GM21390 (cell line): ENCODE measurements at regions not wholly inside any gene's neighbourhood (a gene's known extent, or its start where the extent isn't known, plus 50 kb on each side); places are given as distances from the start of the nearest gene placed in this dataset.
"Not testable (repeated sequence)": the region's sequence is repeated elsewhere in the genome, so short reads cannot be mapped to it uniquely, and the experiment has no call there.

ENCODE experiments used
- ATAC-seq: cut with Tn5 transposase; IDR thresholded peaks from one replicate; pipeline ENCODE4 v1.9.1; 2021; ENCODE audit not compliant: unreplicated experiment

GRCh38 chr1:166690596-166690995 is 148.7 kb upstream of the POGK start:
- not testable (repeated sequence) for ATAC-seq

DNA sequence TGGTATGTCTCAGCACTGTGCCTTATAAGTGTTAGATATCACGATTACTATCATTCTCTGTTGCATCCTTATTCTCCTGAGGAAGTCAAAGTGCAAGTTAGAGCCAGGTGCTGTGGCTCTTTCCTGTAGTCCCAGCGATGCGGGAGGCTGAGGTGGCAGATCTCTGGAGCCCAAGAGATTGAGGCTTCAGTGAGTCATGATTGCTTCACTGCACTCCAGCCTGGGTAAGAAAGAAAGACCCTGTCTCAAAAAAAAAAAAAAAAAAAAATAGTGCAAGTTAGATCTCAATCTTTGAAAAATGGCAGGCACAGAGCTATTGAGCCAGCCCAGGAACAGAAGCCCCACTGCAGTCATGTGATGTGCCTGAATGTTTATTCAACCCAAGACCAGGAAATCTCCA is 147.8 kb upstream of the POGK start:
- no peak for ATAC-seq

DNA sequence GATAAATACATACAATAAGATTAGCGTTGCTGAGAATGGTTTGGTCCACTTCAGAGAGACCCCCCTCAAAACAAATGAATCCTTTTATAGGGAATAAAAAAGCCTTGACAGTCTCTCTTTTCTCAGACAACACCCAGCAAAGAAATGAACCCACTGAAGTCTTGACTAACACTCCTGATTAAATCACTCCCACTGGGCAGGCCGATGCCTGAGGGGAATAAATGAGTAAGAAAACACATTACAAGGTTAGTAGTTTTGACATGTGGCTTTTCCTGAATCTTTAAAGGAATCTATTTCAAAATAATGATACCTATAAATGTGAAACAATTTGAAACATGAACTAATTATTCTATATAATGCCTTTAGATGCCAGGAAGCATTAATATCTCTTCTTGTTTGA is 146.9 kb upstream of the POGK start:
- ATAC-seq = no peak

DNA sequence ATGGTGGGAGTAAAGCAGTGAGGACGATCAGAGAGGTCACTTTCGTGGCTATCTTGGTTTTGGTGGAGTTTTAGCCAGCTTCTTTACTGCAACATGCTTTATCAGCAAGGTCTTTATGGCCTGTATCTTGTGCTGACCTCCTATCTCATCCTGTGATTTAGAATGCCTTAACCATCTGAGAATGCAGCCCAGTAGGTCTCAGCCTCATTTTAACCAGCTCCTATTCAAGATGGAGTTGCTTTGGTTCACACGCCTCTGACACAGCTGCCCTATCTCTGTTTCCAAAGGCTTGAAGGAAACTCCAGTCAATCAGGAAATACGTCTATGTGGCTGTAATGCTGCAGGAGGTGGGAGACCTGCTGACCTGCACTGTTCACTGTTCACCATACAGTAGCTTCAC is 146.1 kb upstream of the POGK start:
- ATAC-seq = no peak

- ATAC-seq = no peak
Measured at GRCh38 chr1:166693673-166694297, 145.5 kb upstream of the POGK start.

GRCh38 chr1:166695115-166695514 is 144.2 kb upstream of the POGK start:
- ATAC-seq = no peak

DNA sequence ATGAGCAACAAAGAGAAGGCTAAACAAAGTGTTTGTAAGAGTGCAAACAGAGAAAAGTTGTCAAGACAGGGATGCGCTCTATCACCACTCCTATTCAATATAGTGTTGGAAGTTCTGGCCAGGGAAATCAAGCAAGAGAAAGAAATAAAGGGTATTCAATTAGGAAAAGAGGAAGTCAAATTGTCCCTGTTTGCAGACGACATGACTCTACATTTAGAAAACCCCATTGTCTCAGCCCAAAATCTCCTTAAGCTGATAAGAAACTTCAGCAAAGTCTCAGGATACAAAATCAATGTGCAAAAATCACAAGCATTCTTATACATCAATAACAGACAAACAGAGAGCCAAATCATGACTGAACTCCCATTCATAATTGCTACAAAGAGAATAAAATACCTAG is 143.4 kb upstream of the POGK start:
- not testable (repeated sequence) for ATAC-seq

GRCh38 chr1:166698771-166699170 is 140.5 kb upstream of the POGK start:
- ATAC-seq = no peak

DNA sequence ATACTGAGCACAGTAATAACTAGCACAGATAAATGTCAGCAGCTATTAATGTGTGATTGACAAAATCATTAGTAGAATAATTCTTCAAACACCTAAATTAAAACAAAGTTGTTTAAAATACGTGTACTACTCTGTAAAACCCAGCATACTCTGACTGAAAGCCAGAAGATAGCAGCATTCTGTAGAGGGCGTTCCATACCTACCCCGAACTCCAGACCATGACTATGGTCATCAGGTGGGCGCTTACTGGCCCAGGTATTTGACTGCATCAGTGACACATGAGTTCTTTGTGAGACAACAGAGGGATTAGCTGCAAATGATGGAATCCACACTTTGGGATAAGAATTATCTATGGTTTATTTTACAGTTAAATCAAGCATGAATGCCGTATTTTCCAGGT is 139.7 kb upstream of the POGK start:
- ATAC-seq = no peak

DNA sequence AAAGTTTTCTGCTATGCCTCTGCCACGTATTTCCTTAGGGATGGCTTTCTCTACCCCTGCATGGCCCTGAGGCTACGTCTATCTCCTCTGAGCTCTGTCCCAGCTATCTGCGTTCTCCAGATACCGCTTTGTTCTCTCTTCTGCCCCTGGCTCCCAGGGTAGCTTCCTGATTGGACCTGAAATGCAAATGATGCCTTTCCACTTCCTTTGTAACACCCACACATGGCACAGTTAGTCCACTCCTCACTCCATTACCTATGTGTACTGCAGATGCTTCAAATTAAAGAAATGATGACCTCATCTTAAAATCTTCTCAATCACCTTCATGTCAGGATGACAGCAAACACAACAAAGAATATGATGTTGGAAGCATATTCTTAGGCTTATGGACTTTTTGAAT is 138.6 kb upstream of the POGK start:
- ATAC-seq = no peak

DNA sequence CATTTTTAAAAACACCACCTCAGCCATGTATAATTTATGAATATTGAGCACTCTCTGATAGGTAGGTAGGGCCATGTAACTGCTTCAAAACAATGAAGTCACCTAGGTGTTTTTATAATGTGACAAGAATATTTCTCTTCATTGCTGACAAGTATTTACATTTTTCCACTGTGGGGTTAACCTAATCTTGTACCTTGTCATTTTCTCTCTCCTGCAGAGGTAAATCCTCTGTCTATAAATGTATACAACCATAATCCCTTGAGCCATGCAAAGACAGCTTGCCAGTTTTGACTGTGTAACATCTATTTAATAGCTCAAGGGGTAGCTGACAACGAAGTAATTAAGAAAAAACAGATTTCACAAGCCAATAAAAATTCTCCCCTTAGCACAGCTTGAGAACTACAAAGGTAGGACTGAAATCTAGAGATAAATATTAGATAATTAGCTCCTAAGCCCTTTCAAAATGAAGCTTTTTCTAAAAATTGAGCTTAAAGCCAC is 137.6 kb upstream of the POGK start:
- ATAC-seq = no peak

DNA sequence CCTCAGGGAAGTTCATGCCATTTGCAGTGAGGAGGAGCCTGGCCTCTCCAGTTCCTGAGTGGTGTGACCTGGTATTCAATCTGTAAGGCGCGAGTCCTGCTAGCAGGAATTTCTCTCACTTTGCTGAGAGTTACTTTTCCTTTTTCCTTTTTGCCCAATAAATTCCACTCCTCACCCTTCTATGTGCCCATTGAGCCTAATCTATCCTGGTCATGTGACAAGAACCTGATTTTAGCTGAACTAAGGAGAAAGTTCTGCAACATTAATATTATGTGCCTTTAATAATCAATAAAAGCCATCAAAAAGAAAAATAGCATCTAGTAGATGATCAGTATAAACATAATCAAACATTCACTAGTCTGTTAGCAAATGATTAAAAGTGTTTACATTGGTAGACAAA is 136.1 kb upstream of the POGK start:
- ATAC-seq = no peak

DNA sequence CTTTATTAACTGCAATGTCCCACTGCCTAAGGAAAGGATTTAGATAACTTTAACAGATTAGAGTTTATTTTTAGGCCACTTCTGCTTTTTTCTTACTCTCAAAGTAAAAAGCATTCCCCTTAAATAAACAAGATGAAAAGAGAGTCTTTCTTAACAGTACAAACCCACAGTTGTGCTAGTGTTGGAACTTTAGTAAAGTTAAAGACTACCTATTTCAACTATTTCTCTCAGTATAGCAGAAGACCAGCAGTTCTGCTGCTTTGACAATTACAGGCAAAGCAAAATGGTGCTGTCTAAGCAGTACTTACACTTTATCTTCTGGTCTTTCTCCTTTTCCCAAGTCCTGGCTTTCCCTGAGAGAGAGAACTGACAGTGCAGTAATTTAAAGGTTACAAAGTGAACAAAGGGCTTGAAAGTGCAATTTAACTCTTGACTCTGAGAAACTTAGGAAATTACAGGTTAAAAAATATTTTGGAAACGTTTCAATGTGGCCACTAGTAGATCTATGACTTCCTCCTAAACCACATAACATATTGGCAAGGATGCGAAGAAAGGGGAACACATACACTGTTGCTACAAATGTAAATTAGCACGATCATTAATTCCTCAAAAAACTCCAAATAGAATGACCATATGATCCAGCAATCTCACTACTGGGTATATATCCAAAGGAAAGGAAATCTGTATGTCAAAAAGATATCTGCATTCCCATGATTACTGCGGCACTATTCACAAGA is 135.4 kb upstream of the POGK start:
- ATAC-seq = no peak

GRCh38 chr1:166705376-166706289 is 133.6 kb upstream of the POGK start:
- no peak for ATAC-seq

GRCh38 chr1:166716620-166717019 is 122.7 kb upstream of the POGK start:
- no peak for ATAC-seq

DNA sequence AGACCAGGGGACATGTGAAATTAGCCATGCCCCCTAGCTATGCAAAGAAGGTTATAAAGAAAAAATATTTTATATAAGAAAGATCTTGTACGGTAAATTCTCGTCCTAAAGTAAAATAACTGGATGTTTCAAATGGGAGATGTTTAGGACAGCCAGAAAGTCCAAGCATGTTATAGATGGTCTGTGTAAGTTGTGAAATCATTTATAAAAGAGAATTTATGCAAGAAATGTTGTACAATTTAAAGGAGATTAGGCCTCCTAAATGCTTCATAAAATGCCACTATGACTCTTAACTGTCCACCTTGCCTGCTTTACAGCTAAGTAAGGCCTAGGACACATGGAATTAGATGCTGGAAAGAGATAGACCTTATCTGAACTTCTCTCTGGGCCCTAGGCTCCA is 118.1 kb upstream of the POGK start:
- no peak for ATAC-seq

GRCh38 chr1:166730299-166730888 is 108.9 kb upstream of the POGK start:
- ATAC-seq = no peak

DNA sequence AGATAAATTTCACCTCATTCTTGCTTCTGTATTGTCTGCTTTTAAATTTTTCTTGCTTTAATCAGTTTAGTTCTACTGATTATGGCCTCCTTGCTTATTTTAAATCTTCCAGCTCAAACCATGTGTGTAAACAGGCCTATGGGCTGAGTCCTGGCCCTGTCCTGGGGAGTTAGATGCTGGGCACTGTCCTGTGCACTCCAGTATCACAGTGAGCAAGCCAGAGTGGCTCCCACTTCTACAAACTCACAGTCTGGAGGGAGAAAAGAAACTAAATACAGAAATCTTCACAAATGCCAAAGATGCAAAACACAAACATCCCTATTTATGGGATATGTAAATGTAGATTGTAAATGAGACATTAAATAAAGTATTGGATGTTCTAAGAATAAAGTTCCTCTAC is 101.1 kb upstream of the POGK start:
- ATAC-seq = no peak

GRCh38 chr1:166738873-166739272 is 100.4 kb upstream of the POGK start:
- ATAC-seq = no peak

DNA sequence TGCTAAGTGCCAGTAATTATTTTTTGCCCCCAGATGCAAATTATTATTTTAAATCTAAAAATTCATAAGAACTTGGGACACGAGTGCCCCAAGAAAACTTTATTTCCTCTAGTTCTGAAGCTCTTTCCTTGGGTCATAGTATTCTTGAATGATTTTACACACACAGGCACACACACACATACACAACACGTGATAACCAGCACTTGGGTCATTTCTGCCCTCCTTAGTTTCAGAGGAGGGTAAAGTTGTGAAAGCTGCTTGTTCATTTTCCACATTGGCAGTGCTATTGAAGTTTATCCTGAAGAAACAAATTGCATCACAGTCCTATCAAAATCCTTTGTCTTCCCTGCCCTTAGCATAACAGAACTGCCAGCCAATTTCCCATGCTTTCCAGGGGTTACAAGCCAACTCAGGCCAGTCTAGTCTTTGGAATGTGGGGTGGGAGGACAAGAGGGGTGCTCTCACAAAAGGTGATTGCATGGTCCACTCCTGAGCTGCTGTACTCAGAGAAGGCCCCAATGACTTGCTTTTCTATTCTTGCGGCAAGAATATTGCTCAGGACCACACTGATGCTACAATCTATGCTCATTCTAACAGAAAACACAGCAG is 98.5 kb upstream of the POGK start:
- no peak for ATAC-seq

DNA sequence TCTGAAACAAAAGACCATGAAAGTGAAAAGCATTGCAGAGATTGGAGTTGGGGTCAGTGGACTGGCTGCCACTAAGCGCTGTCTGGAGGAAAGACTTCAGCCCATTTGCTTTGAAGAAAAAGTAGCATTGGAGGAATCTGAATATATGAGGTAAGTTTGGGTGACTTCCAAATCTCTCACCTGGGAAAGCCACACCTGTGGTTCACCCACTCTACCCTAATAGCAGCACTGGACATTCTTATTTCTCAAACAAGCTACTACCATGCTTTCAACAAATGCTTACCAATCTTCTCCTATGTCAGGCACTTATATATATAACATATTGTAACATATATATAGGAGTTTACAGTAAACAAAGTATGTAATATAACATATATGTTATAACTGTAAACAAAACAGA is 76.0 kb upstream of the POGK start:
- no peak for ATAC-seq
